ENCODE measurements at regions not wholly inside any gene's neighbourhood (a gene's known extent, or its start where the extent isn't known, plus 50 kb on each side); places are given as distances from the start of the nearest gene placed in this dataset.
A peak's percentile ranks its signal among the peaks of the same experiment; 100 is the strongest.

DNA sequence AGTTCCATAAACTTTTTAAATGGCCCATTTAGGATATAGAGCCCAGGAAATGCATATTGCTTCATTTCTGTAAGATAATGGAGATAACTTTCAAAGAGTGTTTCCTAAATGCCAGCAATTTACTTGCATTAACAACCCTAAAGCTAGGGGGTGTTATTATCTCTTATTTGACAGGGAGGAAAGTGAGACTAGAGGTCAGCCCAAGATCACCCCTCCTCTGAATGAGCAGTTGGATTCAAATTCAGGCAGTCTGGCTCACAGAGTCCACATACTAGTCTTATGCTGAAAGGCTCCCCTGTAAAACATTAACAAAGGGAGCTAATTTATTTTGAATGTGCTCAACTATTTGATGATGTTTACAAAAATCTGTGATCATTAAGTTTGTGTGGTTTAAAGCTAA lies 49.9 kb upstream of the TRIM77 start:
- H3K79me2 ChIP-seq (ENCODE audit: insufficient read depth, low read length) = no peaks in the 10 kb centered on the region
- RAD21 ChIA-PET (ENCODE audit: low non-redundant PET in 1 of 2, low total read pairs in 2 of 2, uncharacterized antibody in 2 of 2, unreplicated experiment in 2 of 2) = no interaction called here
- BruUV-seq (replicated peaks) = no TSS peak
- no peak overlapping the region for H2AFZ ChIP-seq (ENCODE audit: low read depth, low read length, poor library complexity, severe bottlenecking)
- no peaks in the 10 kb centered on the region for H4K20me1 ChIP-seq (ENCODE audit: insufficient read depth)
- H3K9ac ChIP-seq (ENCODE audit: low read length) = no peak overlapping the region
- no peaks in the 10 kb centered on the region for H3K4me1 ChIP-seq (ENCODE audit: control insufficient read depth in 1 of 2, insufficient read depth in 2 of 2, low read length in 2 of 2)
- H3K9me3 ChIP-seq (ENCODE audit: control insufficient read depth in 1 of 2, insufficient read depth in 1 of 2, low read depth in 1 of 2, low read length in 2 of 2) = no peaks in the 10 kb centered on the region
- H3K9me2 ChIP-seq (ENCODE audit: insufficient read depth) = no peaks in the 10 kb centered on the region
- no peak overlapping the region for H3K4me3 ChIP-seq (replicated peaks in 1 of 2; ENCODE audit: low read depth in 1 of 2, low read length in 2 of 2)
- ATAC-seq (no peak), DNase-seq (ENCODE audit: low read depth, low spot score) (no peak)
- CTCF ChIA-PET = no interaction called here
- H3K36me3 ChIP-seq (ENCODE audit: control insufficient read depth in 1 of 2, insufficient read depth in 2 of 2, low read length in 2 of 2) = no peaks in the 10 kb centered on the region
- H3K4me2 ChIP-seq (ENCODE audit: low read length) = no peak overlapping the region
- H3K27ac ChIP-seq (ENCODE audit: low read depth, low read length) = no peak overlapping the region
- no peak for TF ChIP-seq ATF3 (IDR thresholded peaks at IDR 0.05)
- no peak for TF ChIP-seq SRF (IDR thresholded peaks at IDR 0.05; ENCODE audit: low read depth)
- 0 out of 6 replicates have a peak, but pooled peaks of 1 of the 3 experiments have one; percentile 6 for TF ChIP-seq CTCF (IDR thresholded peaks at IDR 0.05 in 2 of 3, conservative IDR thresholded peaks at IDR 0.05 in 1 of 3; ENCODE audit: borderline replicate concordance in 1 of 3, insufficient read depth in 1 of 3, low read depth in 2 of 3, low read length in 2 of 3)
- TF ChIP-seq, protein P1, sequence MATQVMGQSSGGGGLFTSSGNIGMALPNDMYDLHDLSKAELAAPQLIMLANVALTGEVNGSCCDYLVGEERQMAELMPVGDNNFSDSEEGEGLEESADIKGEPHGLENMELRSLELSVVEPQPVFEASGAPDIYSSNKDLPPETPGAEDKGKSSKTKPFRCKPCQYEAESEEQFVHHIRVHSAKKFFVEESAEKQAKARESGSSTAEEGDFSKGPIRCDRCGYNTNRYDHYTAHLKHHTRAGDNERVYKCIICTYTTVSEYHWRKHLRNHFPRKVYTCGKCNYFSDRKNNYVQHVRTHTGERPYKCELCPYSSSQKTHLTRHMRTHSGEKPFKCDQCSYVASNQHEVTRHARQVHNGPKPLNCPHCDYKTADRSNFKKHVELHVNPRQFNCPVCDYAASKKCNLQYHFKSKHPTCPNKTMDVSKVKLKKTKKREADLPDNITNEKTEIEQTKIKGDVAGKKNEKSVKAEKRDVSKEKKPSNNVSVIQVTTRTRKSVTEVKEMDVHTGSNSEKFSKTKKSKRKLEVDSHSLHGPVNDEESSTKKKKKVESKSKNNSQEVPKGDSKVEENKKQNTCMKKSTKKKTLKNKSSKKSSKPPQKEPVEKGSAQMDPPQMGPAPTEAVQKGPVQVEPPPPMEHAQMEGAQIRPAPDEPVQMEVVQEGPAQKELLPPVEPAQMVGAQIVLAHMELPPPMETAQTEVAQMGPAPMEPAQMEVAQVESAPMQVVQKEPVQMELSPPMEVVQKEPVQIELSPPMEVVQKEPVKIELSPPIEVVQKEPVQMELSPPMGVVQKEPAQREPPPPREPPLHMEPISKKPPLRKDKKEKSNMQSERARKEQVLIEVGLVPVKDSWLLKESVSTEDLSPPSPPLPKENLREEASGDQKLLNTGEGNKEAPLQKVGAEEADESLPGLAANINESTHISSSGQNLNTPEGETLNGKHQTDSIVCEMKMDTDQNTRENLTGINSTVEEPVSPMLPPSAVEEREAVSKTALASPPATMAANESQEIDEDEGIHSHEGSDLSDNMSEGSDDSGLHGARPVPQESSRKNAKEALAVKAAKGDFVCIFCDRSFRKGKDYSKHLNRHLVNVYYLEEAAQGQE (IDR thresholded peaks at IDR 0.05; ENCODE audit: low read depth) = no peak
- no peak for TF ChIP-seq EZH2phosphoT487 (IDR thresholded peaks at IDR 0.05; ENCODE audit: borderline replicate concordance)
- no peak for TF ChIP-seq ZFX (IDR thresholded peaks at IDR 0.05)
- POLR2A ChIA-PET = no interaction called here
- intact Hi-C loops (cut with micrococcal nuclease) = no loop called here
- peaks cover 6% of the 10 kb centered on the region; the same call in 1 of the 2 replicates for H3K27me3 ChIP-seq (ENCODE audit: insufficient read depth, low read length)
